HCEC 1CT (cell line): ENCODE measurements at regions not wholly inside any gene's neighbourhood (a gene's known extent, or its start where the extent isn't known, plus 50 kb on each side); places are given as distances from the start of the nearest gene placed in this dataset.

ENCODE experiments used
- DNase-seq: peaks from one replicate; pipeline ENCODE4 v3.0.0-alpha.2; 2017

DNA sequence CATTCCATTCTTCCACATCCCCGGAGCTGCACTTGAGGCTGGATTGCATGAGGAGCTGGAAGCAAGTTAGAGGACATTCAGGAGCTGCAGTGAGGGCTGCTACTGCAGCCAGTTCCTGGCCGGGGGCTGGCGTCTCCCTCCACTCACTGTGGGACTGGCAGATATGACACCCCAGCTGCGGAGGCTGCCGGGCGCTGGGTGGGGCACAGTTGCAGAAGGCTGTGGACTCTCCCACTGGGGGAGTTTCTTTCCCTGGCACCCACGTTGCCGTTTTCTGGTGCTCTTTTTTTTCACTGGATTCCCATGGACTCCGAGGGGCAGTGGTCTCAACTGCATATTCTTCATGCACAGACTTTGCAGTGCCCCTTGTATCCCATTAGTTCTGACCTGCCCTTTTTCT, 351.1 kb upstream of the AJAP1 start:
- DNase-seq = no peak

DNA sequence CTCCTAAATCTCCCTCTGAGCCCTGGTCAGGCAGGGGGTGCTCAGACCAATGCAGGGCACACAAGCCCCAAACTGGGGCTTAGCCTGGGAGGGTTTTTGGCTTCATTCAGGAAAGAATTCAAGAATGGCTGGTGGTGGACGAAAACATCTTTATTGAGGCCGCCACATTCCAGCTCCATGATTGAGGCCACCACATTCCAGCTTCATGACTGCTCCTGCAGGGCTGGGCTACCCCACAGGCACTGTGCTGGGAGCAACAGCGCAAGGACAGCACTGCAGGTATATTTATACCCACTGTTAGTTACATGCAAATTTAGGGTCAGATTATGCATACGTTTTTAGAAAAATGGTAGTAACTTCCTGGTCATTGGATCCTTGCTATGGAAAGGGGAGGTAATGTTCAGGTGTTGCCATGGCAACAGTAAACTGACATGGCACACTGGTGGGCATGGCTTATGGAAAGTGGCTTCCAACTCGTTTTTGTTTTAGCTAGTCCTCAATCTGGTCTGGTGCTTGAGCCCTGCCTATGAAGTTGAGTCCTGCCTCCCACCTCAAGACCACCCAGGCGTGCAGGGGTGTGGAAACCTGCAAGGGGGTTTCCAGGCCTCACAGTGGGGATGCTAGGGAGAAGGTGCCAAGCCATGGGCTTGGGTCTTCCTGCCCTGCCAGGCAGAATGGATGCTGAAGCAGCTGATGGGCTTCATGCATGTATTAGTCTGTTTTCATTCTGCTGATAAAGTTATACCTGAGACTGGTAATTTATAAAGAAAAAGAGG, 348.7 kb upstream of the AJAP1 start:
- no peak for DNase-seq

- no peak for DNase-seq
Measured at GRCh38 chr1:4306559-4307467, 347.6 kb upstream of the AJAP1 start.

DNA sequence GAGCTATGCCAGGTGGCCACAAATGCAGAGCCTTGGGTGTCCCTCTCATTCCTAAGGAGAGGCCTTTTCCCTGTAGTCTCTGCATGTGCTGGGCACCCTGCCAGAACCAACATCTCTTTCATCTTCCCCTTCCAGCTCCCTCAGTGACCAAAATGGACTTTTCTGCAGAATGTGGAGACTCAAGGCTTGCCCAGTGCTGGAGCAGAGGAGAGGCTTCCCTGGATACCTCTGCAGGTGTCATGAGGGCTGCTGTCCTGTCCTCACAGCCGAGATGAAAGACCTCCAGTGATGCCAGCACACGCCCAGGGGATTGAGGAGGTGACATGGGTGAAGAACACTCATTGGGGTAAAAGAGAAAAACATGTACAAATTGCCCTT, 347.0 kb upstream of the AJAP1 start:
- DNase-seq = no peak

DNA sequence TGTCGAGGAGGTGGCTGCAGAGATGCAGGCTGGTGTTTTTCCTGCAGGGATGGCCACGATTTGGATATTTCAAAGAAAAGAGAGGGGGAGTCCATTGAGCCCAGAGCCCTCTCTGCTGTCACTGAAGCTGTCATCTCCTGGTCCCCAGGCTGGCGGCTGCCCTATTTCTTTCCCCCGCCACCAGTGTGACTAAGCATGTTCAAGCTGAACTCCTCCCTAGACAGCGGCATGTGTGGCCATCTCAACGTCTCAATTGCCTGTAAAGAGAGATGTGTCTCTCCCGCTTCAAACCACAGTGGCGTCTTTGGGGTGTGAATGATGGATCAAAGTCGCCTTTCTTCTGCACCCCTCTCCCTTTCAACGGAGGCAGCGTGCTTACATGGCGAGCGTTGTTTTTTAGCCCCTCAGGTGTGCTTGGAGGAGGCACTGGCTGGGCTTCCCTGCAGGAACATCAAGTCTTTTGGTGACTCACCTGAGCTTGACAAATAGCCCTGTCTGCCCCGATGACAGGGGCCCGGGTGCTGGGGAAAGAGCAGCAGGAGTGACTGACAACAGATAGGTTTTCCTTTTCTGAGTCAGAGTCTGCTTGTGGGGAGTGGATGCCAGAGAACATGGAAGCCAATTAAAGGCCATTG, 346.4 kb upstream of the AJAP1 start:
- no peak for DNase-seq

DNA sequence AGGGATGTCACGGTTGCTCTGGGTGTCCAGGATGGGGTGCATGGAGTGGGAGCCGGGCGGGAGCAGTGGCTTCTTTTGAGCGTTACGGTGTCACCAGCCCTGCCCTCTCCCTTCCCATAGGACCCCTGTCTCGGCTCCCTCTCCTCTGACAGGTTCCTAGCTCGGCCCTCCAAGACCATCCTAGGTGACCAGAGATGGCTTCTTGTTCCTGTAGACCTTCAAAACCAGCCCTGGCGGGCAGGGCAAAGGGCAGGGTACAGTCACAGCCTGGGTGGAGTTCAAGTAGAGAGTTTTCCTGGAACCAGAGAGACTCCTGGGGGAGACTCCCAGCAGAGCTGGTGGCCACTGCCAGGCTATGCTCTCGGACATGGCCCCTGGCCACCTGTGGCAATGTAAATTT, 345.6 kb upstream of the AJAP1 start:
- DNase-seq = no peak

- no peak for DNase-seq
Measured at GRCh38 chr1:4309676-4310320, 344.6 kb upstream of the AJAP1 start.

- no peak for DNase-seq
Measured at GRCh38 chr1:4310396-4310923, 343.9 kb upstream of the AJAP1 start.

DNA sequence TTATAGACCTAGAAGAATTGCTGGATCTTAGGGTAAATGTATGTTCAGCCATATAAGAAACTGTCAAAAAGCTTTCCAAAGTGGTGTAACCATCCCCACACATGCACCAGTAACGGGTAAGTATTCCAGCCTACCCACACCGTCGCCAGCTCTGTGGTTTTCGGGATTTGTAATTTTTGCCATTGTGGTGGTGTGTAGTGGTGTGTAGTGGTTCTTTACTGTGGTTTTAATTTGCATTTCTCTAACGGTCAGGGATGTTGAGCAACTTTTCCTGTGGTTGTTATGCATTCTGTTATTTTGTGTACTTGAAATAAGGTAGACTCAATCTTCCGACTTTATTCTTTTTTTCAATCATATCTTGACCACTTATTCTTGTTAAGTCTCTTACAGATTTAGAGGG, 342.4 kb upstream of the AJAP1 start:
- no peak for DNase-seq

- DNase-seq = no peak
Measured at GRCh38 chr1:4315202-4315601, 339.2 kb upstream of the AJAP1 start.

- no peak for DNase-seq
Measured at GRCh38 chr1:4317207-4317606, 337.2 kb upstream of the AJAP1 start.

GRCh38 chr1:4318720-4319119, 335.7 kb upstream of the AJAP1 start:
- DNase-seq = no peak

DNA sequence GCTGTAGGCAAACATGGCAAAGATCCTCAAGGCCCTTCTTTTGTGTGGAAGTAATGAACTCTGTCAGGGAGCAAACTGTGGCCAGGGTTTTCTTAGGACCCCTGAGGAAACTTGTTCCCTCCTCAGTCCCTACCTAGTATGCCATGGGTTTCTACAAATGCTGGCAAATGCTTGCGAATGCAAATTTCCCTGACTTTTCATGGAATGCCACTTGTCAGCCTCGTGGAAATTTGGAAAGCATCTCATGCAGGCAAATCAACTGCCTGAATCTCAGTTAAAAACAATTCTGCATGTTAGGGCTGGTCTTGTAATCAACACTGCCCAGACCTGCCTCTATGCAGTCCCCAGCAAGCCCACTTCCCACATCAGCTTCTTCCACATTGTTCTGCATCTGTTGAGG, 334.9 kb upstream of the AJAP1 start:
- DNase-seq = no peak

DNA sequence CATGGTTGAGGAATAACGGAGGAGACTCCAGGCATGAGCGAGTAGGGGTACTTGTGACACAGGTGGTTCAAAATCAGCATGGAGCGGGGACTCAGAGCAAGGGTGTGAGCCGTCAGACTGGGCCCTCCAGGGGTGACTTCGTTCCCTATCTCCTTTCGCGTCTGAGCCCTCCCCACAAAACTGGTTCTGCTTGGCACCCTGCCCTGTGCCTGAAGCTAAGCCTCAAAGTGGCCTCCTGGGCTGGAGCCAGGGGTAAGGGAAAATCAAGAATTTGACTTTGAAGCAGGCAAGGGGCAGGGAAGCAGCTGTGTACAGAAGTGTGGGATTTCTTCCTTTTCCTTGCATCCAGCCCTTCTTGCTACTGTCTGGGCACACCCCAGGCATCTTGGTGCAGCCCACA, 331.5 kb upstream of the AJAP1 start:
- DNase-seq = no peak

DNA sequence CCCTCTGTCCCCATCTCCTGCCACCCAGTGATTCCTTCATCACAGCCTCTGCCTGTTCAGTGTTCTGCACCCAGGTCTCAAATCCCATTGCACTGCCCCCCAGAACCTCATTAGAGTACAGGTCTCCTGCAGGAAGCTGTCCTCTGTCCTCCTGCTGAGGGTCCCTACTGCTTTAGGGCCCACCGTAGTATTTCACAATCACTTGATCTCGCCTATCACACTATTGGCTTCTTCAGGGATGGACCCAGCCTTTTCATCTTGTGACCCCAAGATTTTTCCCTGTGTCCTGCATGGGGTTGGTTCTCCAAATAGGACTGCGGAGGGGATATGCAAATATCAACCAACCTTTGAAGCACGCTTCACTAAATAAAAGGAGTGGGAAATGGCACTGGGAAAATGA, 331.1 kb upstream of the AJAP1 start:
- no peak for DNase-seq

DNA sequence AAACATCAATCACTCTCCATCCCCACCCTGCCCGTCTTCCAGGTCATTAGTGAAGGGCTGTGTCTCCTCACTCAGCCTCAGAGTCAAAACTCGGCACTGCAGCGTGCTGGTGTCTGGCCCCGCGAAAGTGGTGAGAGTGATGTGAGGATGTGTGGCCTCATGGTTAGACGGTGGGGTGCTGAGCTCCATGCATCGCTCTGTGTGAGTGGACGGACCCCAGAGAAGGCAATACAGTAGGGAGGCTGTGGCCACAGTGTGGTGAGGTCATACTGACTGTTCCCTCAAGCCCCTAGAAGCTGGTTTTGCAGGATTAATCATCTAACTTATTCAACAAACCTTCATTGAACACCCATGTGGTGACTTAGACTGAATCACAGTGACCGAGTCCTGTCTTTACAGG, 329.9 kb upstream of the AJAP1 start:
- DNase-seq = no peak

DNA sequence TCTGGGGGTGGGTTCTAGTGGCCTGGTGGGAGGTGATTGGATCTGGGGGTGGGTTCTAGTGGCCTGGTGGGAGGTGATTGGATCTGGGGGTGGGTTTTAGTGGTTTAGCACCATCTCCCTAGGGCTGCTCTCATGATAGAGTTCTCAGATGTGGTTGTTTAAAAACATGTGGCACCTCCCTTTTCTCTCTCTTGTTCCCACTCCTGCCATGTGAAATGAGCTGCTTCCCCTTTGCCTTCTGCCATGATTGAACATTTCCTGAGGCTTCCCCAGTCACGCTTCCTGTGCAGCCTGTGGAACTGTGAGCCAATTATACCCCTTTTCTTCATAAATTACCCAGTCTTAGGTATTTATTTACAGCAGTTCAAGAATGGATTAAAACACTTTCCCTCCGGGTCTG, 327.3 kb upstream of the AJAP1 start:
- DNase-seq = no peak

- no peak for DNase-seq
Measured at GRCh38 chr1:4328402-4329071, 325.9 kb upstream of the AJAP1 start.

DNA sequence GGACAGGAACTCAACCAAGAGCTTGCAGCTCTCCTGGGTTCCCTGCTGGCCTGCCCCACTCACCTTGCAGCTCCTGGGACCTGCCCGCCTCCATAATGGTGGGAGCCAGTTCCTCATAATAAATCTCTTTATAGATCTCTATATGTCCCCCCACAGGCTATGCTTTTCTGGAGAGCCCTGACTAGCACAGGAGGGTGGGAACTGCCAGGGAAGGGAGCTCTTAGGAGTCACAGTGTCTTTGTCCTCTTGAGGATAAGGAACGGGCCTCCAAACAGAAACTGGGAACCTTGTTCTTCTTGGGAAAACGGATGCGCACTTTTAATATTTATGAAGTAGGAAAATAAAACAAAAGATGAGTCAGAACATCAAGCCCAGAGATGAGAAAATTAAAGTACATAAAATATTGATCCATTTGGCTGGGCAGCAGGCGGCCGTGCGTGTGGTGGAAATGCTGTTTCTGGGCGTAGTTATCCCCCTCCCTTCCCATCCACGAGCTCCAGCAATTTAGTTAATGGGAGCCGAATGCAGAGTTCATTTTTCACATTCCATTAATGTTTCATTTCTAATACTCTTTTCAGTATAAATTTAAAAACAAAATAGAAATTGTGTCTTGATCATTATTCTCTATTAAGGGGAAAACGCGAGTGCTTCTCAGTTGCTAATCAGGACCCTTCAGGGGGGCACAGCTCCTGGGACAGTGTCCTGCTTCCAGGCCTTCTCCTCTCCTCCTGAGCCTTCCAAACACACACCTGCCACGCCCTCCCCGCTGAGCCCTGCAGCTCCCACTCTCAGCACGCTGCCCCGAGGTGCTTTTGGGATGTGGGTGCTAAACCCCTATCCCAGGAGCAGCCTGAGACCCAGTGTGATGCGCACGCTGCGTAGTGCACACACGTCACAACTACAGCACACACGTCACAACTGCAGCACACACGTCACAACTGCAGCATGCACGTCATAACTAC, 323.3 kb upstream of the AJAP1 start:
- no peak for DNase-seq

DNA sequence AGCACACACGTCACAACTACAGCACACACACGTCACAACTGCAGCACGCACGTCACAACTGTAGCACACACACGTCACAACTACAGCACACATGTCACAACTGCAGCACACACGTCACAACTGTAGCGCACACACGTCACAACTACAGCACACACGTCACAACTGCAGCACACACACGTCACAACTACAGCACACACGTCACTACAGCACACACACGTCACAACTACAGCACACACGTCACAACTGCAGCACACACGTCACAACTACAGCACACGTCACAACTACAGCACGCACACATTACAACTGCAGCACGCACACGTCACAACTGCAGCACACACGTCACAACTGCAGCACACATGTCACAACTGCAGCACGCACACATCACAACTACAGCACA, 322.6 kb upstream of the AJAP1 start:
- DNase-seq = no peak

DNA sequence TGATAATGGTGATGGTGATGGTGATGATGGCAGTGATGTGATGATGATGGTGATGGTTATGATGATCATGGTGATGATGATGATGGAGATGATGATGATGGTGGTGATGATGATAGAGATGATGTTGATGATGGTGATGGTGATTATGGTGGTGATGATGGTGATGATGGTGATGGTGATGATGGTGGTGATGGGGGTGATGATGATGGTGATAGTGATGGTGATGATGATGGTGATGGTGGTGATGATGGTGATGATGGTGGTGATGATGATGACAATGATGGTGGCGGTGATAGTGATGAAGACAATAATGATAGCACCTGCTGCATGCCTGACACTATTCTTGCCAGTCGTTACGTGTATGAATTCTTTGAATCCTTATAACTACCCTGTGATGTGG, 317.9 kb upstream of the AJAP1 start:
- DNase-seq = no peak
